ENCODE measurements at regions not wholly inside any gene's neighbourhood (a gene's known extent, or its start where the extent isn't known, plus 50 kb on each side); places are given as distances from the start of the nearest gene placed in this dataset.

- DNase-seq (ENCODE audit: low spot score): no peak
Measured at GRCh38 chr4:13250263-13250662, 233.9 kb downstream of the RAB28 start.

DNA sequence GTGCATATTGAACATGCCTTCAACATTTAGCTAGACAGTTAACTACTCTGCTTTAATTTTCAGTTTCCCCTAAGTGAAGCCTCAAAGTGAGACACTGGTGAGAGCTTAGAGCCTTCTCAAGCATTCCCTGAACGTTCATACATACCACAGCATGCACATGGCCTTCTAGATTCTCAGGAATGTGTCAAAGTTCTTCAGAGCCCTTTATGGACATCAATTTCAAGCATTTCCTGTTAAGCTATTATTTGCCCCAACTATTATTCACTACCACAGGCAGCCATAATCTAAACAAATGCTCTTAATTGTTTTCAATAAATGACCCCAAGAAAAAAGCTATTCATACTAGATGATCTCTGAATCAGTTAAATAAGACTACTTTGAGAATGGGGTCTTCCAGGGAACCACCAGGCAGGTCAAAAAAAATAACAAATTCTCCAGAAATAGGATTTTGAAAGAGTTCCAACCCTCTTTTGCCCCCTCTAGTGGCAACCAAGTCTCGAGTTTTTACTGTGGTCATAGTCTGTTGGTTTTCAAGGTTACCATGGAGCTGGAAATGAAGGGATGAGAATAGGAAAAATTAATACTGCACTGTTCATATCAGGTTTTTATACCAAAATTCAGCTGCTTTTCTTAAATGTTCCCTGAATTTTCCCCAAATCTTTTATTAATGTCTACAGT, 235.4 kb downstream of the RAB28 start:
- no peak for DNase-seq (ENCODE audit: low spot score)

DNA sequence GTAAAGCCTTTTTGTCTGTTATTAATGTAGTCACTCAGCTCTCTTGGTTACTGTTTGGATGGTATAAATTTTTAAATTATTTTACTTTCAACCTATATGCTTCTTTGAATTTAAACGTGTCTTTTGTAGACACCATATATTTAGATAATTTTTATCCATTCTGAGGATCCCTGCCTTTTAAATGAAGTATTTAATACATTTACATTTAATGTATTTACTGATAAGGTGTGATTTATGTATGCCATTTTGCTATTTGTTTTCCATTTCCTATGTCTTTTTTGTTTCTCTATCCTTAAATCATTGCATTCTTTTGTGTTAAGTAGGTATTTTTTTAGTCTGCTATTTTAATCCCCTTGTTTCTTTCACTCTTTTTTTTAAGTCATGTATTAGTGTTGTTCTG, 238.0 kb downstream of the RAB28 start:
- no peak for DNase-seq (ENCODE audit: low spot score)

GRCh38 chr4:13244444-13244843, 239.7 kb downstream of the RAB28 start:
- no peak for DNase-seq (ENCODE audit: low spot score)

- DNase-seq (ENCODE audit: low spot score): no peak
Measured at GRCh38 chr4:13243152-13243551, 241.0 kb downstream of the RAB28 start.

GRCh38 chr4:13240066-13240465, 244.1 kb downstream of the RAB28 start:
- no peak for DNase-seq (ENCODE audit: low spot score)

DNA sequence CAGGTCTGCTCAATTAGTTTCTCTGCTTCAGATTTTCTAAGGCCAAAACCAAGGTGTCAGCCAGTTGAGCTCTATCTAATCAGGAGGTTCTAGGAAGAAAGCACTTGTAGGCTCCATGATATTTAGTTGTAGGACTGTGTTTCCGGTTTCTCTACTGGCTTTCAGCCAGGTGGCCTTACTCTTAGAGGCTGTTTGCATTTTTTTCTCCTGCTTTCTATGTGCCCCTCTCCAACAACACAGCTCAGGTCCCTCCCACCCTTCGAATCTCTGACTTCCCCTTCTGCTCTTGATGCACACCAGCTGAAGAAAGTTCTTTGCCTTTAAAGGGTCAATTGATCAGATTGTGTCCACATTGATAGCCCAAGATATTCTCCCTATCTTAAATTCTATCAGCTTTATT, 245.2 kb downstream of the RAB28 start:
- DNase-seq (ENCODE audit: low spot score): no peak

GRCh38 chr4:13236485-13236884, 247.7 kb downstream of the RAB28 start:
- no peak for DNase-seq (ENCODE audit: low spot score)

DNA sequence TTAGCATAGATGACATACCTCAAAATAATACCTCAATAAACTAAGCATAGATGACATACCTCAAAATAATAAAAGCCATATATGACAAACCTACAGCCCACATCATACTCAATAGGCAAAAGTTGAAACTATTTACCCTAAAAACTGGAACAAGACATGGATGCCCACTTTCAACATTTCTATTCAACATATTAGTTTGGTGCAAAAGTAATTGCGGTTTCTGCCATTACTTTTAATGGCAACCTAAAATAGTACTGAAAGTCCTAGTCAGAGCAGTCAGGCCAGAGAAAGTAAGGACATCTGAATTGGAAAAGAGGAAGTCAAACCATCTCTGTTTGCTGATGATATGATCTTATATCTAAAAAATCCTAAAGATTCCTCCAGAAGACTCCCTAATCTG, 250.4 kb downstream of the RAB28 start:
- no peak for DNase-seq (ENCODE audit: low spot score)

GRCh38 chr4:13219971-13220370, 264.2 kb downstream of the RAB28 start:
- no peak for DNase-seq (ENCODE audit: low spot score)

- DNase-seq (ENCODE audit: low spot score): no peak
Measured at GRCh38 chr4:13218326-13218958, 265.7 kb downstream of the RAB28 start.

DNA sequence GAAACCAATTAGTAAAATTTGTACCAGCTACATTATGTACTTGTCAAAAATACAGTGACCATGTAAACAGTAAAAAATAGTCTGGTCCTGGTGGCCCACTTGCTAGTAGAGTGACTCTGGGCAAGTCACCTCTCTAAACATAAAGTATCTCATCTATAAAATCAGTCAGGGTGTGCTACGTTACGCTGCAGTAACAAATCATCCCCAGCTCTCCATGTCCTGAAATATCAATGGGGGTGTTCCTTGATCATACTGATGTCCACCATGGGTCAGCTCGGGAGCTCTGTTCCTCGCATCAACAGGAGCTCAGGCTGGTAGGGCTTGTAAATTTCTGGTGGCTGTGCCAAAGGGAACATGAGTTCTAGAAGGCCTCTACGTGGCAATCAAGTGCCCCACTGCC, 268.6 kb downstream of the RAB28 start:
- DNase-seq (ENCODE audit: low spot score): no peak

GRCh38 chr4:13212936-13213335, 271.2 kb downstream of the RAB28 start:
- no peak for DNase-seq (ENCODE audit: low spot score)

GRCh38 chr4:13209600-13209999, 274.5 kb downstream of the RAB28 start:
- DNase-seq (ENCODE audit: low spot score): no peak

DNA sequence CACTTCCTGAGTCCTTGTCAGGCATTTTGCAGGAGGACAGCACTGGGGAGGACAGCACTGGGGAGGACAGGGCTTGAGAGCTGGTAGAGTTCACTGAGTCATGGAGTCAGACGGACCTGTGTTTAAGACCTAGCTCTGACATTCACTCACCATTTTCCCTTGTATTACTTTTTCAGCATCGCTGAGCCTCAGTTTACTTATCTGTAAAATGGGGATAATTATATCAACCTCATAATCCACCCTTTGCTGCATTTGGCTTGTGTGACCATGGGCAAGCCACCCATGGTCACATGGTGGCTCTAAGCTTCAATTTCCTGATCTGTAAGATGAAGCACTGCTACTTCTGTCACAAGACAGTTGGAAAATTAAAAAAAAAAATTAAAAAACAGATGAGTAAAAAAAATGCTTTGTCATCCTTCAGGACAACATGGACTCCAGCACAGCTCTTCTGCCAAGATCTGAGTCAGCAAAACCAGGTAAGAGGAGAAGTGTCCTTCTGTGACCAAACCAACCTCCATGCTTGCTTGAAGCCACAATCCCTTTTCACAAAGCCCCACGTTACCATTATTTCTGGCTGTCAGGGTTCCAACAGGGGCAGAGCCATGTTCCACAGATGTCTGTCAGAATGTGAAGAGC, 275.5 kb downstream of the RAB28 start:
- no peak for DNase-seq (ENCODE audit: low spot score)

GRCh38 chr4:13207226-13207625, 276.9 kb downstream of the RAB28 start:
- no peak for DNase-seq (ENCODE audit: low spot score)

DNA sequence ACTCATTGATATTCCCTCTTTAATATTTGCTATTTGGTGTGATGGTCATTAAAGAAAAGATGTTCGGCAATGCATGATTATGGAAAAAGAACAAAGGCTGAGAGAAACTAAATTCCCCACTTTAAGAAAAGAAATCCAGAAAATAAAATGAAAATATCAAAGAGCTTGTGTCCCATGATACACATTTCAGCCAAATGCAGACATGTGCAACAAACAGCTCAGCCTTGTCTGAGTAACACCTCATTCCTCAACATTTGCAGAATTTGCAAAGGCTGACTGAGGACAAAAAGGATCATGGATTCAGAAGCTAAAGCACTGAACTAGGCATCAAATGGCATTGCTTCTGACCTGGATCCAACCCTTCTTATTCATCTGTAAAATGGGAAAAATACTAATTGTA, 281.0 kb downstream of the RAB28 start:
- DNase-seq (ENCODE audit: low spot score): no peak

- no peak for DNase-seq (ENCODE audit: low spot score)
Measured at GRCh38 chr4:13202701-13203100, 281.4 kb downstream of the RAB28 start.

DNA sequence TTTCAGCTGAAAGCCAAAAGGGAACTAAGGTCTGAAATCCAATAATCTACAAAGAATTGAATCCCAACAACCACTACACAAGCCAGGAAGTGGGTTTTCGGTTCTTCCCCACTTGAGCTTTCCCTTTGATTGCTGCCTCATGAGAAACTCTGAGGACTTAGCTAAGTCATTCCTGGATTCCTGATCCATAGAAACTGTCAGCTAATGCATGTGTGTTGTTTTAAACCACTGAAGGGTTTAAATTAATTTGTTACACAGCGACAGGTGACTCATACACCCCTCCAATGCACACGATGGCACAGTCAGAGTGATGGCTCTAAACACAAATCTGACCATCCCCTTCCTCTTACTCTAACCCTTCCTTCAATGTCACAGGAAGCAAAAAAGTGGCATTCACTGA, 282.9 kb downstream of the RAB28 start:
- DNase-seq (ENCODE audit: low spot score): no peak

- no peak for DNase-seq (ENCODE audit: low spot score)
Measured at GRCh38 chr4:13196721-13197120, 287.4 kb downstream of the RAB28 start.

GRCh38 chr4:13193662-13194061, 290.5 kb downstream of the RAB28 start:
- DNase-seq (ENCODE audit: low spot score): no peak

DNA sequence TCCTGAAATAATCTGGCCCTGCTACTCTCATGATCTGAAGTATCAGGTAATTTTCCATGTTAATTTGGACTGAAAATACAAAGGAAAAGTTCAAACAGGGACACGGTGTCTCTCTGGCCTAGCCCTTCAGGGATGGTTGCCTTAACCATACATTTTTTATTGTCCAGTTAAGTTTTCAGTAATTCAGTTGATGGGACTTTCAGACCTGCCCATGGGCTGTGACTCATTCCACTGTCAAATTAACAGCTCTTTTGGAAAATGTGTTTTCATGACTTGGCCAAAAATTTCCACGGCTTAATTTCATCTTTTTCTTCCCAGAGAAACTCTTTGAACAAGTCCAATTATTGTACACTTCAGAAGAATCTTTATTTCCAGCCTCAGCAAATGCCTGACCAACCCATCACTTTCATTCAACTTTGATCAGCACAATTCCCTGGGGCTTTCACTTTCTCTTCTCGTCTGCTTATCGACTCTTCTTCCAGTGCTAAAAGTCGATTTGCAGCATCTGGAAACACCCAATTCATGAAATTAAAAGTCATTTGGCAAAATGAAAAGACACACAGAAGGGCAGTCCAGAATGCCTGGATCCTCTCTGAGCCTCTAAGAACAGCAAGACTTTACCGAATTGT, 293.9 kb downstream of the RAB28 start:
- no peak for DNase-seq (ENCODE audit: low spot score)

DNA sequence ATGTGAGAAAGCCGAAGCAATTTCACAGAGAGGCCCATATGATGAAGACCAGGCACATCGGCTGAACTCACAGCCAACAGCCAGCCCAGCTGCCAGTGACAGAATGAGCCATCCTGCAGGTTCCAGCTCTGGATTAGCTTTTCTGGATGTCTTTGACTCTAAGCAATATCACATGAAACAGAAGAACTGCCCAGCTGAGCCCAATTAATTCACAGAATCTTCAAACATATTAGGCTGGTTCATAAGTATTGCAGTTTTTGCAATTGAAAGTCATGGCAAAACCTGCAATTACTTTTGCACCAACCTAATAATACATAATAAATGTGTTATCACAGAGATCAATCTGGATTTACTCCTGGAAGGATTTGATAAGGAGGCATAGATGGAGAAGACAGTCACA, 299.9 kb downstream of the RAB28 start:
- no peak for DNase-seq (ENCODE audit: low spot score)

Measured in hepatic stellate cell (primary cell).